B cell (primary cell): ENCODE measurements at regions not wholly inside any gene's neighbourhood (a gene's known extent, or its start where the extent isn't known, plus 50 kb on each side); places are given as distances from the start of the nearest gene placed in this dataset.

Source experiments
- ATAC-seq: fragments of 200-7000 bp; cut with Tn5 transposase; one replicate; pipeline ENCODE4 v1.10.0; 2021; ENCODE audit warnings: low read depth, mild to moderate bottlenecking, moderate number of reproducible peaks, moderate library complexity
- CTCF ChIA-PET: fragments of 350-600 bp; sonication (Branson Sonifier 250); formaldehyde crosslinking; loops from one replicate; lab custom pipeline; 2021; ENCODE audit warnings: antibody characterized with exemption, inconsistent platforms; lab: Charles Lee
- POLR2A ChIA-PET: fragments of 350-600 bp; sonication (Branson Sonifier 250); formaldehyde crosslinking; loops from one replicate; lab custom pipeline; 2021; ENCODE audit warnings: antibody characterized with exemption; lab: Charles Lee
- DNase-seq: peaks from one replicate; pipeline ENCODE4 v3.0.0; 2013
- H2AFZ ChIP-seq: 2 replicates; pipeline ENCODE4 v1.6.1; 2012; ENCODE audit warnings: mild to moderate bottlenecking, low read depth, low read length; ENCODE audit not compliant: insufficient read depth, poor library complexity, severe bottlenecking
- H3K27ac ChIP-seq, 2 donors: 1 replicate in 1 of 2; 2 replicates in 1 of 2; pipeline ENCODE4 v1.5.1; 2012 to 2013; ENCODE audit warnings: low read length in 2 of 2, mild to moderate bottlenecking in 2 of 2, moderate library complexity in 1 of 2
- H3K27me3 ChIP-seq, 4 experiments: fragments of 200-600 bp in 1 of 4; sonication (generic) in 1 of 4; replicated peaks in 1 of 4; 1 replicate in 2 of 4; 2 replicates in 2 of 4; pipeline versions ENCODE4 v1.6.1 to v1.7.0; 2013 to 2016; ENCODE audit warnings: low read length in 3 of 4, mild to moderate bottlenecking in 2 of 4, mixed read lengths in 1 of 4, moderate library complexity in 1 of 4; ENCODE audit not compliant: insufficient read depth in 4 of 4, control insufficient read depth in 3 of 4; ENCODE audit errors: control extremely low read depth in 1 of 4
- H3K36me3 ChIP-seq, 2 experiments: replicated peaks in 1 of 2; 1 replicate in 1 of 2; 2 replicates in 1 of 2; pipeline versions ENCODE4 v1.6.1 to v1.7.1; 2013; ENCODE audit warnings: low read length in 1 of 2; ENCODE audit not compliant: insufficient read depth in 2 of 2, control insufficient read depth in 1 of 2; ENCODE audit errors: control extremely low read depth in 1 of 2, extremely low read depth in 1 of 2
- H3K4me1 ChIP-seq, 2 donors: fragments of 200-600 bp in 1 of 2; sonication (generic) in 1 of 2; 1 replicate in 1 of 2; 2 replicates in 1 of 2; pipeline versions ENCODE4 v1.5.1 to v1.6.1; 2013 to 2017; ENCODE audit warnings: low read length in 2 of 2; ENCODE audit not compliant: control insufficient read depth in 2 of 2, insufficient read depth in 2 of 2
- H3K4me2 ChIP-seq: replicated peaks from 2 replicates; pipeline ENCODE3; 2012; ENCODE audit warnings: mild to moderate bottlenecking, low read depth, low read length; ENCODE audit not compliant: poor library complexity, severe bottlenecking
- H3K4me3 ChIP-seq, 5 experiments: fragments of 200-600 bp in 1 of 5; sonication (generic) in 1 of 5; 1 replicate in 3 of 5; 2 replicates in 2 of 5; pipeline versions ENCODE4 v1.5.1 to v1.7.0; 2011 to 2016; ENCODE audit warnings: low read length in 4 of 5, mild to moderate bottlenecking in 4 of 5, low read depth in 2 of 5, control low read depth in 1 of 5, moderate library complexity in 1 of 5; ENCODE audit not compliant: insufficient read depth in 1 of 5; ENCODE audit errors: control extremely low read depth in 1 of 5, extremely low read depth in 1 of 5
- H3K79me2 ChIP-seq: fragments of 200-600 bp; sonication (generic); one replicate; pipeline ENCODE4 v1.6.0; 2016; ENCODE audit warnings: low read length; ENCODE audit not compliant: control insufficient read depth, insufficient read depth
- H3K9ac ChIP-seq: fragments of 200-600 bp; sonication (generic); 2 replicates; pipeline ENCODE4 v1.6.1; 2017; ENCODE audit warnings: mild to moderate bottlenecking, low read length, moderate library complexity
- H3K9me3 ChIP-seq, 3 donors: one replicate each; pipeline versions ENCODE4 v1.6.1 to v1.7.1; 2013; ENCODE audit warnings: low read length in 2 of 3; ENCODE audit not compliant: control insufficient read depth in 2 of 3, insufficient read depth in 1 of 3; ENCODE audit errors: control extremely low read depth in 1 of 3
- H4K20me1 ChIP-seq: 2 replicates; pipeline ENCODE4 v1.6.0; 2012; ENCODE audit warnings: mild to moderate bottlenecking, low read length; ENCODE audit not compliant: insufficient read depth, control insufficient read depth, poor library complexity, severe bottlenecking
- H3K27ac Mint-ChIP-seq: one replicate; pipeline ENCODE4 v1.8.0; 2021; ENCODE audit warnings: mixed read lengths
- H3K27me3 Mint-ChIP-seq: one replicate; pipeline ENCODE4 v1.8.0; 2021; ENCODE audit warnings: mixed read lengths
- H3K4me1 Mint-ChIP-seq: one replicate; pipeline ENCODE4 v1.8.0; 2021; ENCODE audit warnings: mixed read lengths
- H3K4me3 Mint-ChIP-seq: one replicate; pipeline ENCODE4 v1.8.0; 2021; ENCODE audit warnings: mixed read lengths
- H3K9me3 Mint-ChIP-seq: one replicate; pipeline ENCODE4 v1.8.0; 2022; ENCODE audit warnings: mixed read lengths; ENCODE audit not compliant: insufficient read depth
- CTCF ChIP-seq: fragments of 200-600 bp; IDR thresholded peaks from one replicate; pipeline ENCODE4 v1.8.0; 2022; ENCODE audit warnings: antibody characterized with exemption, mild to moderate bottlenecking
- EZH2 ChIP-seq: IDR thresholded peaks from 2 replicates; pipeline ENCODE4 v1.6.1; 2012; ENCODE audit warnings: borderline replicate concordance, low read depth, mild to moderate bottlenecking, moderate library complexity, low read length; ENCODE audit not compliant: insufficient read depth, poor library complexity, severe bottlenecking
- WGBS: methylation state at CpG from one replicate; pipeline ENCODE4 v1.1.5; 2013; ENCODE audit warnings: missing lambda C conversion rate; ENCODE audit not compliant: insufficient coverage; 5-methylcytosine and 5-hydroxymethylcytosine counted together
- intact Hi-C: fragments of 100-400 bp; cut with micrococcal nuclease; formaldehyde crosslinking; loops from one replicate; pipeline ENCODE4 v1.10.0; 2022

DNA sequence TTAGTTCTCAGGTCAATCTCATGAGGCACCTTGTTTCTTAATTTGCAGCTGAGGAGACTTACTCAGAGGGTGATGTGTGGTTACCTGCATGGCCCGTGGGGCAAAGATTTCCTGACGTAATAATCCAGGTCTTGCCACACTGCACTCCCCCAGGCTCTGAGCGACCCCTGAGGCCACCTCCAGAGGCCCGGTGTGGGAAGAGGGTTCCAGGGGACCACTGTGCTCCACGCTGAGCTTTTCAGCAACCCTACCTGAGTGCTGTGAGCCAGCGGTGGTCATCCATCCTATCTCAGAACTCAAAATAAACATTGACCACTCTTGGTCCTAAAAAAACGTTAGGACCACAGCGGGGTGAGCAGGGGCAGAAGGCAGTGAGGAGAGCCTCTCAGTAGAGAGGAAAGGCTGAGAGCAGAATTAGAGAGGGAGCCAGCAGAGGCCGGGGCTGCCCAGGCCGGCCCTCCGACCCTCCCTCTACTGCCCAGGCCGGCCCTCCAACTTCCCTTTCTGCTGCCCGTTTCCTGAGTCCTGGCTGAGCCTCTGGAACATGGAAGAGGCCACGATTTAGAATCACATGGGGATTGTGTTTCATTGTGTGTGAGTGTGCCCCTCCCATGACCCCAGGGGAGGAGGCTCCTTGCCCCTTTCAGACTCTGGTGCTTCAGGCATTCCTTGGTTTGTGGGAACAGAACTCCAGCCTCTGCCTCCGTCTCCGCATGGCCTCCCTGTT, 188.2 kb upstream of the DIO3 start:
- no peaks in the 10 kb centered on the region for H3K4me1 Mint-ChIP-seq
- H2AFZ ChIP-seq, result no peak overlapping the region
- DNase-seq (no peak), ATAC-seq (no peak)
- no peaks in the 10 kb centered on the region for H3K36me3 ChIP-seq
- no peaks in the 10 kb centered on the region for H3K9me3 Mint-ChIP-seq
- ChIA-PET CTCF (no interaction called here), POLR2A (no interaction called here)
- no peak overlapping the region for H3K4me2 ChIP-seq
- H3K27me3 ChIP-seq, result peaks cover 0 to 4% (median 0%) of the 10 kb centered on the region in 4 experiments
- H3K27ac ChIP-seq, result no peak overlapping the region
- no peak overlapping the region for H3K27ac Mint-ChIP-seq
- no peak overlapping the region for H3K4me3 ChIP-seq
- no peaks in the 10 kb centered on the region for H3K79me2 ChIP-seq
- no peak for TF ChIP-seq CTCF
- no peak for TF ChIP-seq EZH2
- no peaks in the 10 kb centered on the region for H3K4me1 ChIP-seq
- H4K20me1 ChIP-seq, result no peaks in the 10 kb centered on the region
- no peak overlapping the region for H3K9ac ChIP-seq
- 98% methylated on average over 5 of the region's 16 CpGs for WGBS
- peaks cover 0 to 10% (median 0%) of the 10 kb centered on the region in 3 donors for H3K9me3 ChIP-seq
- peaks cover 15% of the 10 kb centered on the region for H3K27me3 Mint-ChIP-seq
- no peak overlapping the region for H3K4me3 Mint-ChIP-seq
- intact Hi-C loops, result no loop called here

DNA sequence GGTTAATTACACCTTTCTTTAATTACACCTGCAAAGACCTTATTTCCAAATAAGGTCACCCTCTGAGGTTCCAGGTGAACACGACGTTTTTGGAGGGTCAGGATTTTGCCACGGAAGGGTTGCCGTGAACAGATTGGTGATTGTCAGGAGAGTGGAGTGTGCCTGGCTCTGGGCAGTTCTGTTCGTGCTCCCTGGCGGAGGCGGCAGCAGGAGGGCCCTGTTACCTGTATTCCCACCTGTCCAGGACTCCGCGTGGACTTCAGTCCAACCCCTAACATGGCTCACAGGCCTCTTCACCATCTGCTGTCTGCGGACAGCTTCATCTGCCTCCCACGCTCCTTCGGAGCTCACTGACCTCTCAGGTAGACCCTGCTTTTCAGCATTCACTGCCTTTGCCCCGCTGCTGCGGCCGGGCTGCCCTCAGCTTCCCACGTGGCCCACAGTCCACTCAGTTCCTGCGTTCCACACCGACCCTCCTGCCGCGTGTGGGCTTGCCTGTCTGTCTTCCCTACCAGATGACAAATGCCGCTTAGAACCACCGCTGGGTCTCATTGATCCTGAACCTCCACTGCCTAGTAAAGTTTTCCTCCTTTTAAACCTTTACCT, 187.5 kb upstream of the DIO3 start:
- no peak overlapping the region for H3K27ac Mint-ChIP-seq

More for the DNA sequence above, 187.5 kb upstream of the DIO3 start:
- CTCF ChIA-PET, result no interaction called here
- Mint-ChIP-seq H3K4me3 (no peak overlapping the region), H3K27me3 (peaks cover 15% of the 10 kb centered on the region), H3K9me3 (no peaks in the 10 kb centered on the region), H3K4me1 (no peaks in the 10 kb centered on the region)
- H3K4me1 ChIP-seq, result no peaks in the 10 kb centered on the region
- TF ChIP-seq CTCF (no peak), EZH2 (no peak)
- intact Hi-C loops, result no loop called here
- no peak overlapping the region for H2AFZ ChIP-seq
- no peak overlapping the region for H3K9ac ChIP-seq
- H3K27me3 ChIP-seq, result peaks cover 0 to 4% (median 0%) of the 10 kb centered on the region in 4 experiments
- no peaks in the 10 kb centered on the region for H3K36me3 ChIP-seq
- no peak overlapping the region for H3K4me2 ChIP-seq
- WGBS, result 93% methylated on average over 22 of the region's 22 CpGs
- ATAC-seq (no peak), DNase-seq (no peak)
- POLR2A ChIA-PET, result no interaction called here
- H3K79me2 ChIP-seq, result no peaks in the 10 kb centered on the region
- H3K27ac ChIP-seq, result no peak overlapping the region
- H3K4me3 ChIP-seq, result no peak overlapping the region
- no peaks in the 10 kb centered on the region for H4K20me1 ChIP-seq
- peaks cover 0 to 10% (median 0%) of the 10 kb centered on the region in 3 donors for H3K9me3 ChIP-seq
